Activated gamma-delta T cell treated with anti-CD3 and anti-CD28 coated beads, Interleukin-2, amount 50 U/mL, for 16 hours (primary cell): ENCODE measurements at regions not wholly inside any gene's neighbourhood (a gene's known extent, or its start where the extent isn't known, plus 50 kb on each side); places are given as distances from the start of the nearest gene placed in this dataset.

Experiments used
- DNase-seq: peaks from one replicate; pipeline ENCODE4 v3.0.0-alpha.2; 2020; ENCODE audit warnings: low read depth

- DNase-seq = no peak
These were observed 333.9 kb upstream of the PIK3C3 start for GRCh38 chr18:41621177-41621576.

- DNase-seq = no peak
These were observed 336.9 kb upstream of the PIK3C3 start for GRCh38 chr18:41618147-41618546.

- no peak for DNase-seq
These were observed 337.4 kb upstream of the PIK3C3 start for GRCh38 chr18:41617647-41618046.

GRCh38 chr18:41613003-41613609 lies 341.9 kb upstream of the PIK3C3 start:
- DNase-seq = no peak

- DNase-seq = no peak
These were observed 350.1 kb upstream of the PIK3C3 start for GRCh38 chr18:41604964-41605363.

- DNase-seq = no peak
These were observed 353.0 kb upstream of the PIK3C3 start for GRCh38 chr18:41602034-41602433.

GRCh38 chr18:41600693-41601391 lies 354.2 kb upstream of the PIK3C3 start:
- DNase-seq = no peak

GRCh38 chr18:41599466-41599865 lies 355.6 kb upstream of the PIK3C3 start:
- DNase-seq = no peak

GRCh38 chr18:41594582-41594981 lies 360.5 kb upstream of the PIK3C3 start:
- no peak for DNase-seq

- DNase-seq = no peak
These were observed 361.8 kb upstream of the PIK3C3 start for GRCh38 chr18:41593171-41593675.

- no peak for DNase-seq
These were observed 367.1 kb upstream of the PIK3C3 start for GRCh38 chr18:41587976-41588375.

- no peak for DNase-seq
These were observed 369.5 kb upstream of the PIK3C3 start for GRCh38 chr18:41585512-41585911.

- no peak for DNase-seq
These were observed 375.8 kb upstream of the PIK3C3 start for GRCh38 chr18:41579185-41579584.

GRCh38 chr18:41577529-41577928 lies 377.5 kb upstream of the PIK3C3 start:
- DNase-seq = no peak

- no peak for DNase-seq
These were observed 378.4 kb upstream of the PIK3C3 start for GRCh38 chr18:41576643-41577042.

- DNase-seq = no peak
These were observed 385.2 kb upstream of the PIK3C3 start for GRCh38 chr18:41569867-41570266.

GRCh38 chr18:41561961-41562360 lies 393.1 kb upstream of the PIK3C3 start:
- no peak for DNase-seq

GRCh38 chr18:41558715-41559114 lies 396.3 kb upstream of the PIK3C3 start:
- no peak for DNase-seq

GRCh38 chr18:41553716-41554115 lies 401.3 kb upstream of the PIK3C3 start:
- no peak for DNase-seq

GRCh38 chr18:41548521-41549260 lies 406.3 kb upstream of the PIK3C3 start:
- no peak for DNase-seq

- no peak for DNase-seq
These were observed 409.7 kb upstream of the PIK3C3 start for GRCh38 chr18:41545091-41545888.

GRCh38 chr18:41543815-41544214 lies 411.2 kb upstream of the PIK3C3 start:
- DNase-seq = no peak
